Pons (tissue), 1 donor: ENCODE measurements at regions not wholly inside any gene's neighbourhood (a gene's known extent, or its start where the extent isn't known, plus 50 kb on each side); places are given as distances from the start of the nearest gene placed in this dataset.

ENCODE experiments used
- DNase-seq: peaks from one replicate; pipeline ENCODE4 v3.0.0-alpha.2; 2016; ENCODE audit warnings: low spot score

DNA sequence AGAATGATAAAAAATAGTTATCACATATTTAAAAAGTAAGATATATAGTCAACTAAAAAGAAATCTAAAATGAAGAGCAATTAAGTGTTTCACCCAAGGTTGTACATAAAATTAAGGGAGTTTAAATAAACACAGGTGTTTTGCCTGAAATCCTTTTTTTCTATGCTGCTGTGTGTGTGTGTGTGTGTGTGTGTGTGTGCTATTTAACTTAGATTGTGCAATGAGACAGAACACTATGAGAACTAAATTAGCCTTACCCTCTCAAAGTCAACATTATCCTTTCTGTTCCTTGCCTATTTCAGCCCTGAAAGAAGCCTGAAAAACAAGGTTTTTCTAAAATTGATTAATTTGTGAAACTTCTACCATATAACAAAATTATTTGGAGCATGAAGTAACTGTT lies 516.2 kb downstream of the ELAVL2 start:
- DNase-seq: no peak

DNA sequence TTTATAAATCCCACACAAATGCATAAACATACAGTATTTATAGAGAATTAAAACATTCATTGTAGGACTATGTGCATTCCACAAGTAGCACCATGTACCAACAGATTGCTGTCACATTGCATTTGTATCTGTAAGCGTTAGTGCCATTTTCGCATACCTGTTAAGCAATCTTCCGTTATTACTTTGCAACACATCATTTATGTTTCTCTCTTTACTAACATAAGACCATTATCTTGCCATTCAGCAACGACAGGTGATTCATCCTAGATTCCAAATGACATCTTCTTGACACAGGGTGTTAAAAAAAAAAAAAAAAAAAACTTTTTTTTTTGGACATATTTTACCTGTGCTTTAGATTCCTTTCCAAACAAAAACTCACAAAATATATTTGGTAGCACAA lies 511.8 kb downstream of the ELAVL2 start:
- DNase-seq: no peak

DNA sequence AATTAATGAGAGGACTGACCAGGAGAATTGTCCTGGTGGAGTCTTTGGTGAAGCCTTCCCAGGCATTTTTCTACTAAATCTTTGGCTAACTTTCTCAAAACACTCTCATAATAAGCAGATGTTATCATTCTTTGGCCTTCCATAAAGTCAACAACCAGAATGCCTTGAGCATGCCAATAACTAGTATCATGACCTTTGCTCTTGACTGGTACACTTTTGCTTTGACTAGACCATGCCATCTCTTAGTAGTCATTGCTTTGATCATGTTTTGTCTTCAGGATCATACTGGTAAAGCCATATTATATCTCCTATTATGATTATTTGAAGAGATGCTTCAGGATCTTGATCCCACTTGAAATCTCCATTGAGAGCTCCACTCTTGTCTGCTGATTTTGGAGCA lies 506.9 kb downstream of the ELAVL2 start:
- no peak for DNase-seq

DNA sequence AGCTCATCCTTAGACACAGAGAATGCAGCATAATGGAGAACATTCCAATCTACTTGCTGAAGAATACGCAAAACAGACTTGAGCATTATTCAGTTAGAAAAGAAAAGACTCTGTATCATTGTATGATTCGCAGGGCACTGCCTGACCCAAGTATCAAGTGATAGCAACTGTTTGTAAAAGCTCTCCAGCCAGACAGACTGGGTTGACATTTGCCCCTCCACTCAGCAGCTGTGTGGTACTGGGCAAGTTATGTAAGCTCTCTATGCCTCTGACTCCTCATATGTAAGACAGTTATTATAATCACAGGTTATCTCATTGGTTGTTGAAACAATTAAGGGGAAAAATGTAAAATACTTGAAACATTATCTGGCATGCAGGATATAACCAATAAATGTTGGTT lies 505.0 kb downstream of the ELAVL2 start:
- DNase-seq: no peak

DNA sequence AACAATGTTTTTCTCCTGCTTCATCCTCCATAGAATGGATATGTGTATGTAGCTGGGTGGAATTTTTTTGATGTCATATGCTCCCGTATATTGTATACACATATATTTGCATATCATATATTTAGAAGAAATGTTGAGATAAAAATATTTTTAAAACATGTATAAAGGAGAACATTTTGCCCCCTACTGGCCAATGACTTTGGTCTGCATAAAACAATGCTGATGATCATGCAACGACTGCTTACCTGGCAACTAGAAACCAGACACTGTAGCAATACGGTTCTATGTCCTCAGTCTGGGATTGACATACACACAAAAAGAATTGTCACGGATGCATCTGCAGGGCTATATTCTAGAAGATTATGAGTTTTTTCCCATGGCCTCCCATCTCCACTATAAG lies 503.6 kb downstream of the ELAVL2 start:
- no peak for DNase-seq

DNA sequence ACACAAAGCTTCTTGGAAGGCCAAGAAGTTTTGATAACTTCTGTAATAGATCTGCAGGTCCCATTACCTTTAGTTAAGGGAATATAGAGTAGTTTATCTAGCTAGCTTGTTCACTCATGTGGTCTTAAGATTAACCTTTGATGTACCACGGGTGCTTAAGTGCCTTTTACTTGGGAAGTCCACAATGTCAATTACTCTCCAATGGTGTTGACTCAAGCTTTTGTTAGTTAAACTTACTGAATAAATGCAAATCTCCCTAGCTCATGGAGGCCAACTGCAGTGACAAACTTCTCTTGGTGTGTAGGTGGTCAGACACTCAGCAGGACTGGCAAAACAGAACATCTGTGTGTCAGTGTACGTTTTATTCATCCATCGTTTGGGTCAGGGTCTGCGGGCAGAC lies 501.5 kb downstream of the ELAVL2 start:
- DNase-seq: no peak

DNA sequence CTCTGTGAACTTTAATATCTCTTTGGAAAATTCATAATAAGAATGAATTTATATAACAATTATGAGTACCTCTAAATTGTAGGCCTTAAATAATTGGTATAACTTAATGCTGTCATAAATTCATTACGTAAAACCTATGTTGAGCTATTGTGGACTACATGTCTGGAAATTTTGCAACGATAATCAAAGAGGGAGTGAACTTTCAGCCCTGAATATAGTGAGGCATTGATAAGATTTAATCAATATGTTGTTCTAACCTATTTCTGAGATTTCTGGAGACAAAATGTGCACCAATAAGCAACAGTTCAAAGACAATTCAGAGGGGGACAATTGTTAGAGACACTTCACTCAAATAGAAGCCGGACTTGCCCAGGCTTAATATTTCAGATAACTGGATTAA lies 499.4 kb downstream of the ELAVL2 start:
- no peak for DNase-seq

DNA sequence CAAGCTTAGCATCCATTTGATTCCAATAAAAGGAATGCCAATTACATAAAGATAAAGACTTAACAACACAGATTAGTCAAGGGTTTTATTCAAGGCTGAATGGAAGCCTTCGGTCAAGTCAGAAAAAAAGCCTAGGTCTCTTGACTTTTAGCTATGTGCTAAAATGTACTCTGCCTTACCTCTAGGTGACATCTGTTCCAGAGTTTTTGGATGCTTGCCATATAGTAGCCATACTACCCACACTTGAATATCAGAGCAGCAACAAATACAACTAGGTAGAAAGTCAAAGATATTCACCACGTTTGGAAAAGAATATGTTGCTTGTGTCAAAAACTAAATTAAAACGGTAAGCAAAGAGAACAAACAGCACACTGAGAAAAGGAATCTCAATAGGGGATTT lies 484.7 kb downstream of the ELAVL2 start:
- DNase-seq: no peak

DNA sequence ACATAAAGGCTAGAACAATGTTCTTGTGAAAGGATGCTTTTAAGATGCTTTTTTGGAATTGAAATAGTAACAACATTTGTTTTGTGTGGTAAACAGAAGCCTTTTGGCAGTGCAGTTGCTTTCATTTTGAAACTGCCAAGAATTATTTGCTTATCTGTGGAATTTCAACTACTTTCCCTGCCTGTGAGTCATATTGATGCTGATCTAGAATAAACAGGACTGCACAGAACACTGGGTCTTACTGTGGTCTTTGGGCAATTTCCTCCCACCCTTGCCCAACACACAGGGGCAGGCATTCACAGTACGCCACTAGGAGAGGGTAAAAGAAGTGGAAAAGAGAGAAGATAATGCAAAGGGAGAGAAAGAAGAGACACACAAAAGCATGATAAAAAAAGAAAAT lies 483.7 kb downstream of the ELAVL2 start:
- DNase-seq: peak; percentile 47

DNA sequence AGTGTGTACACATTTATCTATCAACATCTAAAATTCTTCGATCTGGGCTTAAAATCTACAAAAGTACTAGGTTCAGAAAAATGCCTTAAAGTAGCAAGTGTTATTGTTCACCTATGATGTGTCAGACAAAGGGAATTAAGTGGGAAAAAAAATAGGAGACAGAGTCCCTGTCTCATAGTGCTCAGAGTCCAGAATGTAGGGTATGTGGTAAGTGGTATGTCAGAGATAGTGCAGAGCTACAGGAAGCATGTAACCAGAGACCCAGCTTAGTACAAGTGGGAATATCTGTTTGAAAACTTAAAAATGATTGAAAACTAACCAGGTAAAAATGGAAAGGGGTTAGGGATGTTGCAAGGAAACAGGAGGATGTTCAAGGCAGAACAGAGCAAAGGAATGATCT lies 482.8 kb downstream of the ELAVL2 start:
- no peak for DNase-seq

DNA sequence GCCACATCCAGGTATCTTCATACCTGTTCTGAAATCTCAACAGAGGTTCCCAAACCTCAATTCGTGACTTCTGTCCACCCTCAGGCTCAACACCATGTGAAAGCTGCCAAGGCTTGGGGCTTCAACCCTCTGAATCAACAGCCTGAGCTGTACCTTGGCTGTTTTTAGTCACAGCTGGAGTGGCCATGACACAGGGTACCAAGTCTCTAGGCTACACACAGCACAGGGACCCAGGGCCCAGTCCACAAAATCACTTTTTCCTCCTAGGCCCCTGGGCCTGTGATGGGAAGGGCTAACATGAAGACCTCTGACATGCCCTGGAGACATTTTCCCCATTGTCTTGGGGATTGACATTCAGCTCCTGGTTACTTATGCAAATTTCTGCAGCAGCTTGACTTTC lies 464.9 kb downstream of the ELAVL2 start:
- DNase-seq: no peak

DNA sequence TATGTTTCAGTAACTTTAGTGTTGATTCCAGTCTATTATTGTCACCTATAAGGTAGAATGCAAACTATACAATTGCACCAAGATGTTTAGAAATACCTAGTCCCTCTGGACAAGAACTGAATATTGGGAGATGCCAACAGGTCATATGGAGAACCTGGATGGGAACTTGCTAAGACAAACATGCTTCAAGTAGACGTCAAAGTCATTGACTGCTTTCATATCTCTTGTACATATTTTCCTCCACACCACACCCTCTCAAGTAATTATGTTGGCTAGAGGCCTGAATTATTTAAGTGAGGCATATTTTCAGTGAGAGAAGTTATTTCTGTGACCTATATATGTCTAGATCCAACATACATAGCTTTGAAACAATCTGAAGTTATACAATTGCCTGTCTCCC lies 453.3 kb downstream of the ELAVL2 start:
- DNase-seq: no peak

DNA sequence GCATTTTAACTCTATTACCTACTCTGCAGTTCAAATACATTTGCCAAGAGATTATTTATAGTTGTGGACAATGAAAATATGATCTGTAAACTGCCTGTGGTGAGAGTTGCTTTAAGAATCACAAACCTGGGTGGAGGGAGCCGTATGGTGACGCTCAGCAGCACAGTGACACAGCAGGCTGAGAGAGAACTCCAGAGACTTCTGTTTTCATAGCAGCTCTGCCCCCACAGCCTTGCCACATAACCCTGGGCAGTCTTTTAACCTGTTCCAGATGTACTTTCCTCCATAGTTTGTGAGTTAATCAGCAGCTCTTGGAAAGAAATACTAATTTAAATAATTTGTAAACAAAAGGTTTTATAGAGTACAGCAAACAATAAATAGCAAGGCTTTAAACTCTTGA lies 450.5 kb downstream of the ELAVL2 start:
- DNase-seq: peak; percentile 4

DNA sequence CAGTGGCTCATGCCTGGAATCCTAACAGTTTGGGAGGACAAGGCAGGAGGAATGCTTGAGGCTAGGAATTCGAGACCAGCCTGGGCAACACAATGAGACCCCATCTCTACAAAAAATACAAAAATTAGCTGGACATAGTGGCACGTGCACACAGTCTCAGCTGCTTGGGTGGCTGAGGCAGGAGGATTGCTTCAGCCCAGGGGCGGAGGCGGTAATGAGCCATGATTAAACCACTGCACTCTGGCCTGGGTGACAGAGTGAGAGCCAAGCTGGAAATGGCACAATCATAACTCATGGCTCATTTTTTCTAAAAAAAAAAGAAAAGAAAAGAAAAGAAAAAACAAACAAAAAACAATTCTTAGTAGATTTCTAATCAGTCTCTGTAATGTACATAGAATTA lies 446.2 kb downstream of the ELAVL2 start:
- DNase-seq: no peak

DNA sequence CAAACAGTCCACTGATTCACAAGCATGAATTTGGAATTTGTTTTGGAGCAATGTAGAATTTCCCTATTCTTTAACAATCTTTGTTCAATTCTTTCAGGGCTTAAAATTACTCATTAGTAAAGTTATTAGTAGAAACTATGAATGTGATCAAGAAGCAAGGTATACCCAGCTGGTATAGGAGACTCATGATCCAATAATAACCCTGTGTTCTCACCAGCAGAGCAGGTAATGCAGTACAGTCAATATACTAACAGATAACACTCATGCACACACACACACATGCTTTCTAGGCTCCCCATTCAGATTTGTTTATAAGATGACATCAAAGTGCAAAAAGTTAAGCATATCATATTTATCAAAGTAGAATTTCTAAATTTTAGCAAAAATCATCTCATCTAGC lies 445.2 kb downstream of the ELAVL2 start:
- DNase-seq: no peak

DNA sequence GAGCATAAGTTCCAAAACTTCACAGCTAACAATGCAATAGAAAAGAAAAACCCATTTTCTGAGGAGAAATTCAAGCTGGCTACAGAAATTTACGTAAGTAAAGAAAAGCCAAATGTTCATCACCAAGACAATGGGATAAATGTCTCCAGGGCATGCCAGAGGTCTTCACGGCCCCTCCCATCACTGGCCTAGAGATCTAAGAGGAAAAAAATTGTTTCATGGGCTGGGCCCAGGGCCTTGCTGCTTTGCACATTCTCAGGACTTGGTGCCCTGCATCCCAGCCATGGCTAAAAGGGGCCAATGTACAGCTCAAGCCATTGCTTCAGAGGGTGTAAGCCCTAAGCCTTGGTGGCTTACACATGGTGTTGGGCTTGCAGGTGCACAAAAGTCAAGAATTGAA lies 443.6 kb downstream of the ELAVL2 start:
- DNase-seq: no peak

DNA sequence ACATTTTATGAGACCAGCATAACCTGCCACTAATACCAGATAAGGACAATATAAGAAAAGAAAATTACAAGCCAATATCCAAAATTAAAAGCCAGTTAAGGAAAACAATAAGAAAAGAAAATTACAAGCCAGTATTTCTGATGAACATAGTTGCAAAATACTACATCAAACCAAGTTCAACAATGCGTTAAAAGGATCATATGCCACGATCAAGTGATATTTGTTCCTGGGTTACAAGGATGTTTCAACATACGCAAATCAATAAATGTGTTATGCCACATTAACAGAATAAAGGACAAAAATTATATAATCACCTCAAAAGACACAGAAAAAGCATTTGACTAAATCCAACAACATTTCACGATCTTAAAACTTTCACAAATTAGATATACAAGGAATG lies 431.9 kb downstream of the ELAVL2 start:
- DNase-seq: no peak

DNA sequence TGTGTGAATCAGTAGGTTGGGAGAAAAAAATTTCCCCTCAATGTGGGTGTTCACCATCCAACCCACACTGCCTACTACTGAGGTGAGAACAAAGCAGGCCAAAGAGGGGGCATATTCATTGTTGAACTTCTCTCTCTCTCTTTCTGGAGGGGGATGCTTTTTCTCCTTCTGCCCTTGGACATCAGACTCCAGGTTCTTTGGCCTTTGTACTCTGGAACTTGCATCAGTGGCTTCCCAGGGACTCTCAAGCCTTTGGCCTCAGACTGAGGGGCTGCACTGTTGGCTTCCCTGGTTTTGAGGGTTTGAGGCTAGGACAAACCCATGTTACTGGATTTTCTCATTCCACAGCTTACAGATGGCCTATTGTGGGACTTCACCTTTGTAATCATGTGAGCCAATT lies 417.2 kb downstream of the ELAVL2 start:
- DNase-seq: no peak

DNA sequence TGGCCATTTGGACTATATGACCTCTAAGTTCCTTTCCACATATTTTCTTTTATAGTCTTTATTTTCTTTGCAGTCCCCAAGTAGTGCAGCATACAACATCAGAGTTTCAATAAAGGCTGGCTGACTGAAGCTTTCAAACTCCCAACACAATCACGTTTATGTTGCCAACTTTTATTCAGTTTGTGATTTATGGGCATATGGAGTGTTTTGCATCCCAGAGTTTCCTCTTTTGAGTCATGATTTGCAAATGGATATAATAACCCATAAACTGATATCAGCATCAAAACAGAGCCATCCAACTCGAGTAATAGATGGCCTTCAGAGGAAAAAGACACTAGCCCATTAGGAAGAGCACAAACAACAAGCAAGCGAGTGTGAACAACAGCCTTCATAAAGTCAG lies 414.0 kb downstream of the ELAVL2 start:
- DNase-seq: no peak

DNA sequence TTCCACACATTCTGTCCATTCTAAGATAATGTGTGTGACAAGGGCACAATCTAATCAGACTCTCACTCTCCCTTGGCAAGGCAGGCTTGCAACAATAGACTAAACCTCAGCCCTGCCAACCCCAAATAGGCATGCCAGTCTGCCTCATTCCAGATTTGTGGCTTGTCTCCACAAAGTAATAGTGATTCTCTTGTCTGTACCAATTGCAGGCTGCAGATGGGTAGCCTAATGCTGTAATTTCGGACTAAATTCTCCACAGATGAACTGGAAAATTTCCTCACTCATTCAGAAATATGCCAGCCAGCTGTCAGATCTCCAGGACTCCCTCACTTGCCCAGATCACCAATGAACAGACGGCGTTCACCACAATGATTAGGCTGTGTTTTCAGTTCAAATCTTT lies 413.6 kb downstream of the ELAVL2 start:
- DNase-seq: peak; percentile 44

DNA sequence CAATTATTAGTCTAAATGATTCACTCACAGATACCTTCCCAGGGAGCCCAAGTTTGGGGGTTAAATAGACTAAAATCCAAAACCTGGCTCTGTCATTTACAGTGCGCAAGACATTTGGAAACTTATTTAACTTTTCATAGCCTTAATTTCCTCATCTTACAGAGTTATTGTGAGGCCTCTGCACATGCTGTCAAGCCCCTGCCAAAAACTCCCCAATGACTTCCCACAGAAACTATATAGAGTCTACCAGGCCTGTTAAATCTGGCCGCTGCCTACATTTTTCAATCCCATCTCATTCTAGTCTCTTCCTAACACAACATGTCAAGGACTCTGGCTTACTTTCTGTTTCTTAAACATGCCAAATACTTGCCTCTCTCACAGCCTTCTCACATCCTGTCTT lies 412.5 kb downstream of the ELAVL2 start:
- no peak for DNase-seq

DNA sequence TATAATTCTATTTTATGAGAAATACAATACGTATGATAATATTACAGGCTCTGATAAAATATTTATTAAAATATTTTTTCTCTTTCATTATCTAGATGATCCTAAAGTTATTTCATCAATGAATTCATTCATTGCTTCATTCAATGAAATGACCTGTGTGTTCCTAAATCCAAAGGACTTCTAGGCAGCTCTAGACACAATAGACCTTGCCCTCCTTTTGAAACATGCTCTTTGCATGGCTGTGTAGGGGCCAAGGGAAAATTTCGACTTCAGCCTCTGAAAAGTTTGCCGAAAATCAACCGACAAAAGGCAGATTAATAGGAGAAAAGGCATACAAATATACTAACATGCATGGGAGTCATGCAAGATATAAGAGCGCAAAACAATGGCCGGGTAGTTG lies 402.0 kb downstream of the ELAVL2 start:
- DNase-seq: no peak

DNA sequence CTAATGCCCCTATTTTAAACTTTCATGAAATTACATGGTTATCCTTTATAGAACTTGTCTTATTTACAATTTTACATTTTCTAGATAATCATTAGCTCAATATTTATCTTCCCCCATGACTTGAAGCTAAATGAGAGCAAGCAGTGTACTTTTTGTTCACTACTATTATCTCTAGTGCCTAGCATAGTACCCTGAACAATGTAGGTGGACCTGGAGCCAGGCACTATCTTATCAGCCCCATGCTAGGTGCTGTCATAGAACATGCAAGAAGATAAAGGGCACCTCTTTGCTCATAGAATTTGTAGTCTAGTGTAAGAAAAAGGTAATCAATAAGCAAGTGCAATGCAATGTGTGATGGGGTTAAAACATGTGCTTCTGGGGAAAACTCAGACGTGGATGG lies 399.9 kb downstream of the ELAVL2 start:
- no peak for DNase-seq

DNA sequence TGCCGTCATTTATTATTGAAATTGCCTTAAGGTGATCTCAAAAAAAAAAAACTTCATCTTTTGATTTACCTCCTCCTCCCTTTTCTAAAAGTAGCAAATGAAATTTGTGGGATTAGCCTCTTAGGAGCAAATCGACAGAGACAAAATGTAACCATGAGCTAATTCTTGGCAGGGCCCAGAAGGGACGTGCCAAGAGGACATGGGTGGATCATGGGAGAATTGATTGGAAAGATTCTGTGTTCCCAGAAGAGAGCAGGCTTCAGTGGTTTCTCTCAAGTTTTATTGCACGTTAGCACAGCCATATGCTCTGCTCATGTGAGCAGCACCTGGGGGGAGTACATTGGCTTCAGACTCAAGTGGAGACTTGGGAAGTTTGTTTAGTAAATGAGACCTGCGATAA lies 394.6 kb downstream of the ELAVL2 start:
- no peak for DNase-seq

DNA sequence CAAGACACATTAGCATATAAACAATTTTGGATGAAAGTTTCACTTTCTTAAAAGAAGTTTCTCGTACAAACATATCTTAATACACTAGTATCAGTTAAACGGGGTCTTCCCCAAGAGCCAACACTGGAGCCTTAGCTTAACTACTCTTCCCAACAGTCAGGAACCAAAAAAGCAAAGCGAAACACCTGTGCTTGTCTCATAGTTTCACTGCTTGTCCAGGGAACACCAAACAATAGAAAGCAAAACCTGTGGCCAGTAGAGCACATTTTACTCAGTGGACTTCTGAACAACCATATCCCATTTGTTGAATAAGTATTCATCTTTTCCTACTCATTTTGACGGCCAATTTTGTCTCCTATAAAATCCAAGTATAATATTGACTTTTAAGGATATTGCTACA lies 391.4 kb downstream of the ELAVL2 start:
- no peak for DNase-seq
